ENCODE measurements at regions not wholly inside any gene's neighbourhood (a gene's known extent, or its start where the extent isn't known, plus 50 kb on each side); places are given as distances from the start of the nearest gene placed in this dataset.

DNA sequence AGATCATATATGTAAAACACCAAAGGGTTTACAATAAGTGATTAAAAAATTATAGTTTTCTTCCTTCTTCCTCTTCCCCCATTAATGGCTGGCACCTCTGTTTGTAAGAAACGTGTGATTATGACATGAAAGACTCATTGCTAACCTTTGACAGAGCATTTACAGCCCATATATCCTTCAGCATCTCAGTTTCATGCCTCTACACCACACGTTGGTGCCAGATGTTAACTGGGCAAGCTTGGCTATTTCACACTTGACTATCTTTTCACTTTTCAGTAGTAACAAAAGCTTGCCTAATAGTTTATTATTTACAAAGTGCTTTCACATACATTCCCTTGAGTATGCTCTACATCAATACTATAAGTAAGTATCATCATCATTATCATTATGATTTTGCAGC lies 65.3 kb upstream of the C1QTNF7 start:
- Histone ChIP-seq H3K27ac (ENCODE audit: low read depth, low read length) (no peak overlapping the region), H3K9ac (ENCODE audit: low read length) (no peak overlapping the region), H3K9me3 (ENCODE audit: insufficient read depth, low read length) (no peaks in the 10 kb centered on the region), H3K36me3 (ENCODE audit: low read length) (no peaks in the 10 kb centered on the region), H4K20me1 (ENCODE audit: low read depth, low read length) (no peaks in the 10 kb centered on the region), H3K4me3 (ENCODE audit: insufficient read depth, low read length, poor library complexity, severe bottlenecking) (no peak overlapping the region), H3K79me2 (ENCODE audit: insufficient read depth, low read length) (no peaks in the 10 kb centered on the region), H3K27me3 (ENCODE audit: low read length) (no peaks in the 10 kb centered on the region), H2AFZ (ENCODE audit: low read depth, low read length, severe bottlenecking) (no peak overlapping the region), H3K4me2 (ENCODE audit: low read depth, low read length, poor library complexity, severe bottlenecking) (no peak overlapping the region), H3F3A (ENCODE audit: insufficient read depth) (no peaks in the 10 kb centered on the region), H3K9me2 (replicated peaks; ENCODE audit: insufficient read depth, low read length) (no peaks in the 10 kb centered on the region)
- TF ChIP-seq CTCF (IDR thresholded peaks at IDR 0.05; ENCODE audit: insufficient read depth, low read length, poor library complexity, severe bottlenecking), result no peak
- no peak for TF ChIP-seq EZH2phosphoT487 (conservative IDR thresholded peaks at IDR 0.05; ENCODE audit: low read length)

- no peak overlapping the region for H3K27ac ChIP-seq (ENCODE audit: low read depth, low read length)
- no peaks in the 10 kb centered on the region for H3F3A ChIP-seq (ENCODE audit: insufficient read depth)
- H3K9me3 ChIP-seq (ENCODE audit: insufficient read depth, low read length), result no peaks in the 10 kb centered on the region
- H3K9ac ChIP-seq (ENCODE audit: low read length), result no peak overlapping the region
- H3K9me2 ChIP-seq (replicated peaks; ENCODE audit: insufficient read depth, low read length), result no peaks in the 10 kb centered on the region
- H3K79me2 ChIP-seq (ENCODE audit: insufficient read depth, low read length), result no peaks in the 10 kb centered on the region
- H2AFZ ChIP-seq (ENCODE audit: low read depth, low read length, severe bottlenecking), result no peak overlapping the region
- no peaks in the 10 kb centered on the region for H3K36me3 ChIP-seq (ENCODE audit: low read length)
- no peaks in the 10 kb centered on the region for H3K27me3 ChIP-seq (ENCODE audit: low read length)
- TF ChIP-seq CTCF (IDR thresholded peaks at IDR 0.05; ENCODE audit: insufficient read depth, low read length, poor library complexity, severe bottlenecking) (no peak), EZH2phosphoT487 (conservative IDR thresholded peaks at IDR 0.05; ENCODE audit: low read length) (no peak)
- no peak overlapping the region for H3K4me2 ChIP-seq (ENCODE audit: low read depth, low read length, poor library complexity, severe bottlenecking)
- no peaks in the 10 kb centered on the region for H4K20me1 ChIP-seq (ENCODE audit: low read depth, low read length)
- no peak overlapping the region for H3K4me3 ChIP-seq (ENCODE audit: insufficient read depth, low read length, poor library complexity, severe bottlenecking)
These were observed 63.6 kb upstream of the C1QTNF7 start for GRCh38 chr4:15364183-15364582.

DNA sequence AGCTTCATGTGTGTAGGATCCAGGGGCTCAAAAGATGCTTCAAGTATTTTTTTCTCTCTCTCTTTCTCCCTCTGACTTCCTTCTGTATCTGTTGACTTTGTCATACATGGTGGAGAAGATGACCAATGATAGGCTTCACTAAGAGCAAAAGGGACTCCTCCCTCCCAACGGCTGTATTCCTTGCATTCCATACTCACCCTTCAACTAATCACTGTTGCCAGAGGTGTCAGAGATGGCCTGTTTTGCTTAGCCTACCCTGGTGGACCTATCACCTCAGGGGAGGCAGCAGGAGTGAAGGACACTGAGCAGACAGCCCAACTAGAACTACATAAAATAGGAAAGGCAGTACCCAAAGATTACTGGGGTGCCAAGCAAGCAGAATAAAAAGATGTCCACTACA lies 62.2 kb upstream of the C1QTNF7 start:
- Histone ChIP-seq H3K4me3 (ENCODE audit: insufficient read depth, low read length, poor library complexity, severe bottlenecking) (no peak overlapping the region), H3F3A (ENCODE audit: insufficient read depth) (no peaks in the 10 kb centered on the region), H4K20me1 (ENCODE audit: low read depth, low read length) (no peaks in the 10 kb centered on the region), H3K27ac (ENCODE audit: low read depth, low read length) (no peak overlapping the region), H3K9ac (ENCODE audit: low read length) (no peak overlapping the region), H3K79me2 (ENCODE audit: insufficient read depth, low read length) (no peaks in the 10 kb centered on the region), H3K4me2 (ENCODE audit: low read depth, low read length, poor library complexity, severe bottlenecking) (no peak overlapping the region), H3K27me3 (ENCODE audit: low read length) (no peaks in the 10 kb centered on the region), H3K9me3 (ENCODE audit: insufficient read depth, low read length) (no peaks in the 10 kb centered on the region), H3K36me3 (ENCODE audit: low read length) (no peaks in the 10 kb centered on the region), H2AFZ (ENCODE audit: low read depth, low read length, severe bottlenecking) (no peak overlapping the region), H3K9me2 (replicated peaks; ENCODE audit: insufficient read depth, low read length) (no peaks in the 10 kb centered on the region)
- TF ChIP-seq EZH2phosphoT487 (conservative IDR thresholded peaks at IDR 0.05; ENCODE audit: low read length) (no peak), CTCF (IDR thresholded peaks at IDR 0.05; ENCODE audit: insufficient read depth, low read length, poor library complexity, severe bottlenecking) (no peak)

- Histone ChIP-seq H3K9me3 (ENCODE audit: insufficient read depth, low read length) (no peaks in the 10 kb centered on the region), H3K4me3 (ENCODE audit: insufficient read depth, low read length, poor library complexity, severe bottlenecking) (no peak overlapping the region), H4K20me1 (ENCODE audit: low read depth, low read length) (no peaks in the 10 kb centered on the region), H3K27me3 (ENCODE audit: low read length) (no peaks in the 10 kb centered on the region), H3K4me2 (ENCODE audit: low read depth, low read length, poor library complexity, severe bottlenecking) (no peak overlapping the region), H3F3A (ENCODE audit: insufficient read depth) (no peaks in the 10 kb centered on the region), H3K27ac (ENCODE audit: low read depth, low read length) (no peak overlapping the region), H3K9ac (ENCODE audit: low read length) (no peak overlapping the region), H3K9me2 (replicated peaks; ENCODE audit: insufficient read depth, low read length) (no peaks in the 10 kb centered on the region), H2AFZ (ENCODE audit: low read depth, low read length, severe bottlenecking) (no peak overlapping the region), H3K79me2 (ENCODE audit: insufficient read depth, low read length) (no peaks in the 10 kb centered on the region), H3K36me3 (ENCODE audit: low read length) (no peaks in the 10 kb centered on the region)
- no peak for TF ChIP-seq CTCF (IDR thresholded peaks at IDR 0.05; ENCODE audit: insufficient read depth, low read length, poor library complexity, severe bottlenecking)
- TF ChIP-seq EZH2phosphoT487 (conservative IDR thresholded peaks at IDR 0.05; ENCODE audit: low read length), result no peak
These were observed 61.1 kb upstream of the C1QTNF7 start for GRCh38 chr4:15366721-15367120.

All from SU-DHL-6 (cell line).